GM21825 (cell line): ENCODE measurements at regions not wholly inside any gene's neighbourhood (a gene's known extent, or its start where the extent isn't known, plus 50 kb on each side); places are given as distances from the start of the nearest gene placed in this dataset.

ENCODE experiments used
- ATAC-seq: cut with Tn5 transposase; IDR thresholded peaks from one replicate; pipeline ENCODE4 v1.9.1; 2021; ENCODE audit warnings: mild to moderate bottlenecking, moderate library complexity; ENCODE audit not compliant: unreplicated experiment

- no peak for ATAC-seq
These were observed 122.5 kb downstream of the TMEM174 start for GRCh38 chr5:73295447-73295846.

GRCh38 chr5:73292816-73293459 is 119.9 kb downstream of the TMEM174 start:
- ATAC-seq: no peak

GRCh38 chr5:73291873-73292272 is 118.9 kb downstream of the TMEM174 start:
- no peak for ATAC-seq

GRCh38 chr5:73290242-73290641 is 117.2 kb downstream of the TMEM174 start:
- no peak for ATAC-seq

DNA sequence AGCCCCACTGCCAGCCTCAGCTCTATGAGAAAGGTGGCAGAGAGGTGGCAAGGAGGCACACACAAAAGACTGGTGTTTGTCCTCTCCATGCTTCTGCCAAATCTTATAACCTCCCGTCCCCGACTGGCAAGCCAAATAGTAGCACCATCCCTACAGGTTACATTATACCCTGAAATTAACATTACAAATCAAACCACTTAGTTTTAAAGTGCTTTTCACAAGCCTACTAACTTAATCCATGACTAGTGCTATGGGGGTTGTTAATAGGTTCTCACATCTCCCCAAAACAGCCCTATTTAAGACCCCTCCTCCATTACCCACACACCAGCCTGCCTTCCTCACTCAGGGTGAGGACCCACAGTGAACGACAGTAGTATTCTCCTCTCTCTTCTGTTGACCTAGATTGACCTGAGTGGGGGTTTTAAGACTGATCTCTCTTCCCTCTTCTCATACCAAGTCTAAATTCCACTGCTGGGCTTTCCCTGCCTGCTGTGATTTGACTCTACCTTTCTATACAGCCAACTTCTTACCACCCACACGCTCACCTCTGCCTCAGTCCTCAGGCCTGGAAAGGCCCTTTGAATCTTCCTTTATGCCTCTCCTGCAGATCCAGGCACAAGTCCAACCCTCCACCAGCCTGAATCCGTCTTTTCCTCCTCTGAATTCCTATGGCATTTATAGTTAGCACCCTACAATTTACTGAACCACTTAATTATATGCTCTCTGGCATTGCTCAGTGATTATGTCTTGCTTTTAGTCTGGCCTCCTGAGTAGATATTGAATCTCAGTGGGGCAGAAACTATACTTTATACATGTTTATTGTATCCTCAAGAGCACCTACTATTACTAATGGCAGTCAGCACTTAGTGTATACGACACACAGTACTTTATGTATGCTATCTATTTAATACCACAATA is 116.1 kb downstream of the TMEM174 start:
- no peak for ATAC-seq

- no peak for ATAC-seq
These were observed 113.9 kb downstream of the TMEM174 start for GRCh38 chr5:73286896-73287295.

DNA sequence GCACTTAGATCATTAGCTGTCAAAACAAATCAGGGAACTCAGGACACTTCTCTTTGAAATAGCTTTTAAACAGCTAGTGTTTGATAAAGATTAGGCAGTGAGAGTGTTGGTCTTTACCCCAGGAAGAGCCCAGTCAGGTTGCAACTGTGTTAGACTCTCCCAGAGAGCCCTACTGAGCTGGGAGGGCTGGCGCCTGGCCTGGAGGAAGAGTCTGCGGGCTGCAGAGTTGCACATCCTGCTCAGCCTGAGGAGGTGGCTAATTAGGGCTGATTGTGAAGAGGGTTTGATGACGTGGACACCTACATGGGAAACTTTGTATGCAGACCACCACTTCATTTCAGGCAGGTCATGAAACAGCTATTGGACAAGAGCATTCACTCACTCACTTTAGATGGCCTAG is 112.0 kb downstream of the TMEM174 start:
- ATAC-seq: no peak

GRCh38 chr5:73284220-73284795 is 111.3 kb downstream of the TMEM174 start:
- no peak for ATAC-seq

GRCh38 chr5:73282923-73283322 is 109.9 kb downstream of the TMEM174 start:
- no peak for ATAC-seq

- no peak for ATAC-seq
These were observed 109.4 kb downstream of the TMEM174 start for GRCh38 chr5:73282383-73282782.

DNA sequence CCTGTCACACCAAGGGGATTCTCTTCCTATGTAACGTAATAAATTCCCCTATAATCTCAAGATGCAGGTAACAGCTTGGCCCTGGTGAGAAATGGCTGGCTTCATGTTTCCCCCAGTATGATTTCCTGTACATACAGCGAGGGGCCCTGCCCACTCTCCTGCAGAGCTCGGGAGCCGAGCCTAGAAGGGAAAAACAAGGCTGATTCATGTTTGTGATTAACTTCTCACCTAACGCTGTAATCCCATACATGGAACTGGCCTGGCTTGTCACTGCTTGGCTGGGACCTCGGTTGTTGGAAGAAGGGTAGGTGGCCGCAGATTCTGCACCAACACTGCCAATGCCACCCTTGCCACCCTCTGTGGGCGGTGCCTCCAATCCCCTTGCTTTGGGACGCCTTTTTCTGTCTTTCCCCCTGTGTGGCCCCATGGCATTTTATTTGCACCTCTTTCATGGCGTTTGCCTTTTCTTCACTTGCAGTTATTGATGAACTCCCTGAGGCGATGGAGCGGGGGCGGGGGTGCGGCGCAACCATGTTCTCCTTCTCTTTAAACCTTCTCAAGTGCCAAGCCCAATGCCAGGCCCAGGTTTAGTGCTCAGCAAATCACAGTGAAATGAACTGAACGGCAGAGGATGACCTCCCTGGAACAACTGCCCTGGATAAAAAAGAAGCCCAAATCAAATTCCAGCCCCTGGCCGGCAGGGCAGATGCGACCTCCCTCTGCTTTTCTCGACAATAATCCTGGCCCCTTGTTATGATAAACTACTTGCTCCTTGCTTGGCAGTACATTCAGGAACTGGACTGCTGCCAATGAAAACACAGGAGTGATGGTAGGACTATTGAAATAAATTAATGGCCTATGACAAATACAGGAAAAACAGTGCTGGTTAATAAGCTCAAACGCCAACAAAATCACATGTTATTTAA is 108.1 kb downstream of the TMEM174 start:
- no peak for ATAC-seq

DNA sequence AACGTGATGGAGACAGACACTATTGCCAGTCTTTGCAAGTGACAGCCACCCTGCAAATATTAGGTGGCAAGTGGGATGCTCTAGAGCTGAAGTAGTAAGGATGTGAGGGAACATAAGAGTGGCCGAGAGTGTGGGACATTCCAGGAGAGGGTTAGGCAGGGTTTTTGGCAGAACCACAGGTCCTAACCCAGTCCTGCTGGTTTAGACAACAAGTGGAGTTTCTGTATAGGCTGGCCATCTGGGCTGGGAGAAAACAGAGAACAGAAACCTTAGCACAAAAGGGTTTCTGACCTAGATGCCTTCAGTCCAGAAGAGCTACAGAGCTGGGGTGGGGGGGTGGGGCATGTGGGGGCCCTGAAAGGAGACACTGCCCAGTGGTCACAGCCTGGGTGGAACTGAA is 107.4 kb downstream of the TMEM174 start:
- no peak for ATAC-seq

GRCh38 chr5:73279805-73280204 is 106.8 kb downstream of the TMEM174 start:
- ATAC-seq: no peak

DNA sequence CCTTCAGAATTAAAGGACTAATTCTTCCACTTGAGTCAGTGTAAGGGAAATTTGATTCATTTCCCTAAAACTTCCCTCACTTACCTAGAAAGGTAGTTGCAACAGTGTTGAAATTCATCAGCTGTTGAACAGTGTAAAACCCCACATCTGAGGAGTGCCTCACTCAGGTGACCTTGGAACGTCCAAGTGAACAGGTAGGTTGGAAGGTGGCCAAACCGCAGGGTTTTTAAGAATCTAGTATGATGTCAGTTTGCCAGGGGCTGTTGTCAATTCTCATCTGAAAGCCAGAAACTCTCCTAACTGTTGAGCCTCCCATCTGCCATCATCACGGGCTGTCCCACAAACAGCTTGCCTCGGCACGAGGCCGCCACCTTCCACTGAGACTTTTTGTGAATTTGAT is 105.7 kb downstream of the TMEM174 start:
- no peak for ATAC-seq

- no peak for ATAC-seq
These were observed 102.1 kb downstream of the TMEM174 start for GRCh38 chr5:73274881-73275663.

DNA sequence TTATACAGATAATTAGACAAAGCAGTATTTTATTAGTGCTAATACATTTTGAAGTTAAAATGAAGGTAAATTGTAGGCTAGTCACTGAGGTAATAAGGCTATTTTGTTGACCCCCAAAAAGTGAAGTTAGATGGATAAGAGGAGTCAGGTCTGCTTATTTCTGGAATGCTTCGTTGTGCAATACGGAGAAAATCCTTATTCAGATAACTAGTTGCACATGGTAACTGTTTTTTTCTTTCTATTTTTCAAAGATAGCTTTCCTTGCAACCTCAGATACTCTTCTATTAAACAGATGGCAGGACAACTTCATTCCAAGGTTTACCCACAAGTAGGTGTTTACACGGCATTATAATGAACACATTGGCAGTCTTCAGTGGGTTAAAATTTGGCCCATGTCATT is 101.1 kb downstream of the TMEM174 start:
- no peak for ATAC-seq

DNA sequence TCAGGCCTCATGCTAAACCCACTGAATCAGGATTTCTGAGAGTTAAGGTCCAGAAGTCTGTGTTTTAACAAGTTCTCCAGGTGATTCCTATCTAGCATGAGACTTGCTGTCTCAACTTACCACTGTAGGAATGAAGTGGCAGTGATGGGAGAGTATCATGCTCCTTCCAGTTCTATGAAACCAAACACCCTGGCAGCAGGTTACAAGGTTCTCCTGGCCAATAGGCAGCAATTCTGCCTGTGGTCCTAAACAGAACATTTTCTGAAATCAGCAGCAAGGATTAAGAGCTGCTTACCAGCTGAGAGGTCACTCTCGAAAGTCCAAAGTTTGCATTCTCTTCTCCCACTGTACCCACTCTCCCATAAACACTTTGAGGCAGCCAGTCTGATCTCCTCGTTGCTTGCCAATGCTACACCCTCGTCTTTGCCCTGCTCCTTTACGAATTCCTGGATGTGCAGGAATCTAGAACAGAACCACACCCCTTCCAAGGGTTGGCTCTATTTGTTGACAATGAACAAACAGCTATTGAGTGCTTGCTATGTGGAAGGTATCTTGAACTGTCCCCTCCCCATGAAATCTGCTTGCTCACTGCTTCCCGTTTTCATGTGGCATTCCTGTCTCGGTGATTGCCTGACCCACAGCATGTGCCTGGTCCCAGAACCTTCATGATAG is 100.5 kb downstream of the TMEM174 start:
- no peak for ATAC-seq

GRCh38 chr5:73272351-73272750 is 99.4 kb downstream of the TMEM174 start:
- no peak for ATAC-seq

- ATAC-seq: no peak
These were observed 95.8 kb downstream of the TMEM174 start for GRCh38 chr5:73268826-73269225.
